ENCODE measurements at regions not wholly inside any gene's neighbourhood (a gene's known extent, or its start where the extent isn't known, plus 50 kb on each side); places are given as distances from the start of the nearest gene placed in this dataset.

DNA sequence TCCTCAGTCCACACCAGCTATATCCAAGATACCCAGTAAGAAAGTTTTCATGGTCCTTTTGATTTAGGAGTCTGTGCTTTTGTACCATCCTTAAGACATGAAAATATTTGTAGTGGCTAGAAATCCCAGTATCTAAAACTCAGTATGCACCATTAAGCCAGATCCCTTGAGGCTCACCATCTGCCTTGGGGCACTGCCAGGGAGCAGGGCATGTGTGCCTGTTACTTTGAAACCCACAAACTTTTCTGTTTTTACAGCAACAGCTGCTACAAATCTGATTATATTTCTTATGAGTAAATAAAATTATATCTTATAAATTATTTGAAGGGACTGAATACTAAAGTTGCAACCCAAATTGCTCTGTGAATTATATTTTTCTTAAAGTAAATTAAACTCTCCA, 290.5 kb upstream of the MANEA start:
- no peaks in the 10 kb centered on the region for H3K36me3 ChIP-seq
- DNase-seq (ENCODE audit: low spot score): no peak
- no peaks in the 10 kb centered on the region for H3K4me1 ChIP-seq
- H3K9me3 ChIP-seq: no peaks in the 10 kb centered on the region
- H3K27ac ChIP-seq: no peak overlapping the region
- H3K27me3 ChIP-seq: no peaks in the 10 kb centered on the region
- no peak overlapping the region for H3K4me3 ChIP-seq
- TF ChIP-seq, protein P1, sequence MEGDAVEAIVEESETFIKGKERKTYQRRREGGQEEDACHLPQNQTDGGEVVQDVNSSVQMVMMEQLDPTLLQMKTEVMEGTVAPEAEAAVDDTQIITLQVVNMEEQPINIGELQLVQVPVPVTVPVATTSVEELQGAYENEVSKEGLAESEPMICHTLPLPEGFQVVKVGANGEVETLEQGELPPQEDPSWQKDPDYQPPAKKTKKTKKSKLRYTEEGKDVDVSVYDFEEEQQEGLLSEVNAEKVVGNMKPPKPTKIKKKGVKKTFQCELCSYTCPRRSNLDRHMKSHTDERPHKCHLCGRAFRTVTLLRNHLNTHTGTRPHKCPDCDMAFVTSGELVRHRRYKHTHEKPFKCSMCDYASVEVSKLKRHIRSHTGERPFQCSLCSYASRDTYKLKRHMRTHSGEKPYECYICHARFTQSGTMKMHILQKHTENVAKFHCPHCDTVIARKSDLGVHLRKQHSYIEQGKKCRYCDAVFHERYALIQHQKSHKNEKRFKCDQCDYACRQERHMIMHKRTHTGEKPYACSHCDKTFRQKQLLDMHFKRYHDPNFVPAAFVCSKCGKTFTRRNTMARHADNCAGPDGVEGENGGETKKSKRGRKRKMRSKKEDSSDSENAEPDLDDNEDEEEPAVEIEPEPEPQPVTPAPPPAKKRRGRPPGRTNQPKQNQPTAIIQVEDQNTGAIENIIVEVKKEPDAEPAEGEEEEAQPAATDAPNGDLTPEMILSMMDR (IDR thresholded peaks at IDR 0.05): no peak

GRCh38 chr6:95288251-95288650, 289.1 kb upstream of the MANEA start:
- no peak overlapping the region for H3K4me3 ChIP-seq
- H3K36me3 ChIP-seq: no peaks in the 10 kb centered on the region
- H3K27ac ChIP-seq: no peak overlapping the region
- no peaks in the 10 kb centered on the region for H3K4me1 ChIP-seq
- H3K27me3 ChIP-seq: no peaks in the 10 kb centered on the region
- no peak for DNase-seq (ENCODE audit: low spot score)
- TF ChIP-seq, protein P1 (IDR thresholded peaks at IDR 0.05): no peak
- H3K9me3 ChIP-seq: no peaks in the 10 kb centered on the region

DNA sequence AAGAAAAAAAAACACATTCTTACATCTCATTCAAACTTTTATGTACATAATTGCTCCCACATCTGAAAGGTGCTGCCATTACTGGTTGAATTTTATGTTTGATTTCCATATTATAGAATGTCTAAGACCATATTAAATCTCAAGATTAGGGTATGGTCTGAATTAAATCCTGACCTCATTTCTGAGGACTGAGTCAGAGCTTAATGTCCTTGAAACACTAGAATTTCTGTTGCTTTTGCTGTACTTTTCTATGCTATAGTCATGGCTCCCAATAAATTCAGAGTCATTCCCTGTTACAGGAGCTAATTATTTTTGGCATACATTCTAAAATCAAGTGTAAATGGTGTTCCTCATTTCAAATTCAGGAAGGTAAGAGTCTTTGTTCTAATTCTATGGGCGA, 285.3 kb upstream of the MANEA start:
- no peaks in the 10 kb centered on the region for H3K36me3 ChIP-seq
- no peaks in the 10 kb centered on the region for H3K9me3 ChIP-seq
- DNase-seq (ENCODE audit: low spot score): no peak
- H3K27me3 ChIP-seq: no peaks in the 10 kb centered on the region
- no peak overlapping the region for H3K27ac ChIP-seq
- no peak overlapping the region for H3K4me3 ChIP-seq
- no peaks in the 10 kb centered on the region for H3K4me1 ChIP-seq
- TF ChIP-seq, protein P1 (IDR thresholded peaks at IDR 0.05): no peak

DNA sequence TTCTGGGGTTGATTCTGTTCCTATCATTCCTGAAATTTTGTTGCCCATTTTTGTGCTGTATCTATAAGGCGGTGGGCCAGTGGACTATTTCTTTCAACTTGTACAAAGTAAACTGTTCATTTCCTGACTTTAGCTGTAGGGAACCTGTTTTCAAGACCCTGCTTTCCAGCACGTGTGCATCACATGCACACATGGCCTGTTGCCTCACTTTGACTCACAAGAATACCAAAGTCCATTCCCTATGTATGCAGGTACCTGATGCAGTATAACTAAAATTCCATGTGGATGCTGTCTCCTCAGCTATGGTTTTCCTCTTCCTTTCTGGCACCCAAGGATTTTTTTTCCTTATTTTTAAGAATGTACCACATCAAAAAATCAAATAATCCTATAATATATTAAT, 284.1 kb upstream of the MANEA start:
- no peaks in the 10 kb centered on the region for H3K4me1 ChIP-seq
- H3K27me3 ChIP-seq: no peaks in the 10 kb centered on the region
- TF ChIP-seq, protein P1 (IDR thresholded peaks at IDR 0.05): no peak
- no peaks in the 10 kb centered on the region for H3K36me3 ChIP-seq
- no peak for DNase-seq (ENCODE audit: low spot score)
- H3K4me3 ChIP-seq: no peak overlapping the region
- H3K9me3 ChIP-seq: no peaks in the 10 kb centered on the region
- H3K27ac ChIP-seq: no peak overlapping the region

- no peak overlapping the region for H3K27ac ChIP-seq
- no peak overlapping the region for H3K4me3 ChIP-seq
- no peaks in the 10 kb centered on the region for H3K9me3 ChIP-seq
- TF ChIP-seq, protein P1 (IDR thresholded peaks at IDR 0.05): no peak
- H3K27me3 ChIP-seq: no peaks in the 10 kb centered on the region
- no peaks in the 10 kb centered on the region for H3K36me3 ChIP-seq
- DNase-seq (ENCODE audit: low spot score): no peak
- no peaks in the 10 kb centered on the region for H3K4me1 ChIP-seq
Measured at GRCh38 chr6:95294043-95294442, 283.3 kb upstream of the MANEA start.

DNA sequence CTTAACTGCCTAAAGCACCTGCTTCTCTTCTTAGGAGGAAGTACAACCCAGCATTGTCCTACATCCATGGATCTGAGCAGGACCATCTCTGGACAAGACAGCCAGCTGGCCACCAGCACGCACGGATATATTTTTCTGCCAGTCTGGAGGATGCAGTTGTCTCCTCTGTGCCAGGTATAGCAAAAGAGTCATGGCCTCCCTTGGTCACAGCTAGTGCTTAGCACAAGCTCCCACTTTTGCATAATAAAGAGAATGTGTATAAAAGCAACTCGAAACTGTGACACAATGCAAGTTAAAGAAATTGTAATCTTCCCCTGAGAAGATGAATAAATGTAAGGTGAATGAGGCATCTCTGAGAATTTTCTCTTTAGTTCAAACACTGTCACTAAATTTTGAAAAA, 267.8 kb upstream of the MANEA start:
- H3K4me1 ChIP-seq: no peaks in the 10 kb centered on the region
- H3K27ac ChIP-seq: no peak overlapping the region
- H3K4me3 ChIP-seq: no peak overlapping the region

More for the DNA sequence above, 267.8 kb upstream of the MANEA start:
- H3K36me3 ChIP-seq: no peaks in the 10 kb centered on the region
- TF ChIP-seq, protein P1 (IDR thresholded peaks at IDR 0.05): no peak
- H3K9me3 ChIP-seq: no peaks in the 10 kb centered on the region
- no peak for DNase-seq (ENCODE audit: low spot score)
- H3K27me3 ChIP-seq: no peaks in the 10 kb centered on the region
